GM21360 (cell line): ENCODE measurements at regions not wholly inside any gene's neighbourhood (a gene's known extent, or its start where the extent isn't known, plus 50 kb on each side); places are given as distances from the start of the nearest gene placed in this dataset.

Source experiments
- ATAC-seq: cut with Tn5 transposase; IDR thresholded peaks from one replicate; pipeline ENCODE4 v1.9.1; 2021; ENCODE audit warnings: mild to moderate bottlenecking, moderate library complexity; ENCODE audit not compliant: unreplicated experiment

DNA sequence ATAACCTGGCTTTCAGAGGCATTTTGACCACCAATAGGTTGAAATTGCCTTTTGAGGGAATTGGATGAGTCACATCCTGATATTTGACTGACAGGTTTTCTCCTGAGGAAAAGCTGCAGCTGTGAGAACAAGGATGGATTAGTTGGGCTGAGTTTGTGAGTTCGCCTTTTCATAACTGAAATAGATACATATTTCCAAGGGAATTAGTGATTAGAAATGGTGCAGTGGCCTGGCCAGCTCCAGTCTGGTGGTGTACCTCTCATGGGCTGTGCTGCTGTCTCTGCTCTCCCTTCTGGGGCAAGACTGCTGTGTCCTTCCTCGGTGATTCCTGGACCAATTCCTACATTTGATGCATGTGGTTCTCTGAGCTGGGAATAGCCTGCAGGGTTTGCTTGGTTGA lies 341.3 kb downstream of the TSN start:
- no peak for ATAC-seq

DNA sequence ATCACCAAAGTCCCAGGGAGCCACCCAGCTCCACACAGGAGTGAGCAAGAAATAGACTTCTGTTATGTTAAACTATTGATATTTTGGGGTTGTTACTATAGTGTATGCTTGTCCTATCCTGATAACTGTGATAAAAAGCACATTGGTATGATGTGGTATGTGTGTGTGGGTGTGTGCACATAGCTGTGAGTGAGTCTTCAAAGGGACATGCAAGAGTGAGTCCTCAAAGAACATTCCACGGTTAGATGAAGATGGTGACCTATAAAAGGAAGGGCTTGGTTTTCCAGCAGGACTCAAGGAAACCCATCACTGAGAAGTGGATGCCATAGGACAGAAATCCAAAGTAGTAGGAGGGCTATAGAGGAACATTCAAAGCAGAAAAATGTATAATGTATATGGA lies 342.9 kb downstream of the TSN start:
- no peak for ATAC-seq

DNA sequence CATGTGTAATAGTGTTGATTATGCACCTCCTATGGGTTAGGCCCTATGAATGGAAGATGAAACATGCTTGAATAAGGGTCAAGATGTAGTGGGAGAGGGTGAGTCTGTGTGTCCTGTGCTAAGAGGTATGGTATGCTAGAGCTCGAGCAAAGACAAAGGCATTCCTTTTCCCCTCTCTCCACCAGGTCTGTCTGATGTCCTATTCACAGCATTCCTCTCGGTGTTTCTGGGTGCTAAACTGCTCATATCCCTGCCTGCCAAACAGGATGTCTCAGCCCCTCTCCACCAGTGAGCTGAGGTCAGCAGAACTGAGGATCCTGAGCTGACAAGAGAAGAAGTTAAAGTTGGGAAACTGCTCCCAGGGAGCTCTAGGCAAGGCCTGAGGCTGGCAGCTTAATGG lies 344.9 kb downstream of the TSN start:
- ATAC-seq: no peak

DNA sequence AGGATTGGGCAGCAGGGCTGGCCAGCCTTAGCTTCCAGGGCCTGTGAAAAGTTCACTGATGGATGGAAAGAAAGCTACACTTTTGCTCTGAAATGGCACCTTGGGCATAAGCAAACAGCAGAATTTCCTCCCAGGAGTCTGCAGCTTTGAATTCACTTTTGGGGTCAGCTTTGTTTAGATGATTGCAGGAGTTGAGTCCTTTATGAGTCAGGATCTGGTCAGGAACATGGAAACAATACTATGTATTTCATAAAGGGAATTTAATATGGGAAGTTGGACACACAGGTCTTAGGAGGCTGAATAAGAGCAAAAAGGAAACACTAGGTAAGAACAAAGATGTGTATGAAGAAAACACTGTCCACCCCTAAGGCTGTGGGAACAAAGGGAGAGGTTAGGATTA lies 345.3 kb downstream of the TSN start:
- ATAC-seq: no peak

DNA sequence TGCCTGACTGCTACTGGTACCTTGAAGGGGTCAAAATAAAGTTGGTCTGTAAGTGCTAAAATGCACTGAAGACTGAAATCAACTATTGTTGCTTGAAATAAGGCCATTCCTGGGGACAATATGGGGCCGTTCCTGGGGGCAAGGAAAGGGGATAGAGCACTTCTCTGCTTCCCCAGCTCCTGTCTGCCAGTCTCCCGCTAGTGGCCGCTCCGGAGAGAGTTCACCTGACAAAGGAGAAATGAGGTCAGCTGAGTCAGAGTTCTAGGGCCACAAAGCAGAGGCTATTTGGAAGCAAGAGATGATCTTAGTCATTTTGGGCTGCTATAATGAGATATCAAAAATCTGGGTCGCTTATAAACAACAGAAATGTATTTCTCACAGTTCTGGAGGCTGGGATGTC lies 345.9 kb downstream of the TSN start:
- ATAC-seq: no peak

DNA sequence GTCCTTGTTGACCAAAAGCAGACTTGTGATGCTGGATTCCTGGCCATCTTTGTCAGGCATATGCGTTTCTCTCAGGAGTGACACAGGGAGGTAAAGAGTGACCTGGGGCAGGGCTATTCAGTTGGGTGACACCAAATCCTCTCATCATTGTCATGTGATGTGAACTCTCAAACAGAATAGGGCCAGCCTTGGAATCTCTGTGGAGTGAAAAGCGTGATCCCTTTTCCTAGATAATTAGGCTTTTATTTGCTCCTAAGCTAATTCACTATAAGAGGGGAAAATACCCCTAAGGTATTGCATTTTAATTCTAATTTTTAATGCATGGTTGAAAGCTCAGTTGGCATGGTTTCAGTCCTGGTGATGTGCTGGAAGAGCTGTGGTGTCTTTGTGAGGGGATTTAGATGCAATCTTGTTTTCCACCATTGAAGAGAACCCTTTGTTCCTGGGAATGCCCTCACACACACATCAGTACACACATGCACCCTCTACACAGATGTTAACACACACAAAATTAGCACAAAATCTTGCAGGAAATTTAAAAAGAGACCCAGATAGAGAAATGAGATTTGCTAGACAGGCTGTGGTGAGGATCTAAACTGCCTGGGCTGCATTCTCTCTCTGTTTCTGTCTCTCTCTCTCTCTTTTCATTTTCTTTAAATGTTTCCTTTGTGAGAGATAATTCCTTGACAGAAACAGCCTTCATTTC lies 349.9 kb downstream of the TSN start:
- ATAC-seq: no peak

DNA sequence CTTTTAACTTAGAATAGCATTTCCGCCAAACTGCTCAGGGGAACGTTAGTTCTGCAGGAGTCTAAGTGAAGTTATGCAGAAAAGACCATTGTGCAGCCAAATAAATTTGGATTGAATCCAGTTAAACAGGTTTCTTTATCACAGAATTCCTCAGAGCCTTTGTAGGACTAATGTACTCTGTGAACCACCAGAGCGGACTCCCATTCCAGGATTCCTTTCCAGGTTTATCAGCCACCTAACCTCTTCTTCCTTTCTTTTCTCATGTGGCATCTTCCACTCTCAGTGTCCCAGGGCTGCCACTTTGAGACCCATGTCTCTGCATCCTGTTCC lies 350.4 kb downstream of the TSN start:
- no peak for ATAC-seq

DNA sequence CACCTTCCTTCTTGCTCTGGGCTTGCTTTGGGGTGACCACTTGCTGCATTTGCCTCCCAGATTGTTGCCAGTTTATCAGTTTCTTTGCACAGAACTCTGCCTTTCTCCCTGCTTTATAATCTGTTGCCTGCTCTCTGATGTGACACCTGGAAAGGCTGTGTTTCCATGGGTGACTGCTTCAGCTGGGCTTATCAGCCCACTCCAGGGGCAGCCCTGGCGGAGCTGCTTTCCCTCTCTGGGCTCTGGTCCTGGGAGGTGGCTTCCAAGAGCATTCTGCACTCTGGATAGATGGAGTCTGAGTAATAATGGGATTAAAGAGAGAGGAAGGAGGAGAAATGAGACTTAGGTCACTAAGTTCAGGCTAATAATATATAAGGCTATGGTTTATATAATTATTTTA lies 352.7 kb downstream of the TSN start:
- no peak for ATAC-seq

DNA sequence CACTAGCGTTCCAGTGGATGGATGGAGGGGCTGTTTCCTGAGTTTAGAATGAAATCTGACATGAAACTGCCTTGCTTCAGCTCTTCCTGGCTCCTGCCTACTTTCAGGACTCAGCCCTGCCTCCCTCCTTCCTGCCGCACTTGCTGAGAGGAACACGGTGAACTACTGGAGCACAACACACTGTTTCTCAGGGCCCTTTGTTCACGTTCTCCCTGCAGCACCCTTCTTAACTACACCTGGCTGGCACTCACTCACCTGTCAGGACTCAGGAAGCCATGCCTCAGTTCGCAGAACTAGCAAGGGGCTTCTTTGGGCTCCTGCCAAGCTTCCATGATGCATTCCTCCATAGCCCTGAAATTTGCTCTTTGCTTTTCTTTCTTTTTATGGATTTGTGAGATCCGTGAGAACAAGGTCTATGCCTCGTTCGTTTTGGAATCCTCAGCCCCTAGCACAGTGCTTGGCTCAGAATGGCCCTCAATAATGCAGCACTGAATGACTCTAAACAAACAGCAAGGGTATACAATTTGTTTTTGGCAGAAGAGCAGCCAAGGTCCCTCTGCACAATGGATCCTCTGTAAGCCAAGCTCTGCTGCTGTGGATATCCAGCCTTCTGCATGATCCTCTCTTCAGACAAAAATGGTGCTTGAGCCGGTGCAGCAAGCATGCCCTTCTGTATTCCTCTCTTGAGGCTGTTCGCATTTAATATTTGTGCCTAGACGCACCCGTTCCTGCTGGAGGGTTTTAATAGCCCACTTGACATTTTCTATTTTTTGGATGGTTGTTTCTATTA lies 357.0 kb downstream of the TSN start:
- no peak for ATAC-seq

DNA sequence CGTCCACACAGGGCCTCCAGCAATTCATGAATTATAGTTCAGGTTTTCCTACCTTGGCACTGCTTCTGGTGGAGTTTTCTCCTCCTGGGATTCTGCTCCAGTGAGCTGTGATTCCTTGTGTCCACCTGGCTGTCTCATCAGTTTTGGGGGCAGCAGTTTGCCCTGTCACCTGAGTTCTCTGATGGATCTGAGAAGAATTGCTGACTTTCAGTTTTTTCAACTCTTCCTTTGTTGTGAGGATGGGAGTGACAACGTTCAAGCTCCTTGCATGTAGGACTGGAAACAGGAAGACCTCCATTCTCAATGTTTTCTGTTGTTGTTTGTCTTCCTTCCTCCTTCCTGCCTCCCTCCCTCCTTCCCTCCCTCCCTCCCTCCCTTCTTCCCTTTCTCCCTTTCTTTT lies 359.0 kb downstream of the TSN start:
- no peak for ATAC-seq

DNA sequence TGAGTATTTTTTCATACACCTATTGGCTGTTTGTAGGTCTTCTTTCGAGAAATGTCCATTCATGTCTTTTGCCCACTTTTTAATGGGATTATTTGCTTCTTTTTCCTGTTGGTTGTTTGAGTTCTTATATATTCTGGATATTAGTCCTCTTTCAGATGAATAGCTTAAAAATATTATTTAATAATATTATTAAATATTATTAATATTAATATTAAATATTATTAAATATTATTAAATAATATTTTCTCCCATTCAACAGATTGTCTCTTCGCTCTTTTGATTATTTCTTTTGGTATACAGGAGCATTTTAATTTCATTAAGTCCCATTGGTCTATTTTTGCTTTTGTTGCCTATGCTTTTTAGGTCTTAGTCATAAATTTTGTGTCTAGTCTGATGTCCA lies 361.9 kb downstream of the TSN start:
- no peak for ATAC-seq

DNA sequence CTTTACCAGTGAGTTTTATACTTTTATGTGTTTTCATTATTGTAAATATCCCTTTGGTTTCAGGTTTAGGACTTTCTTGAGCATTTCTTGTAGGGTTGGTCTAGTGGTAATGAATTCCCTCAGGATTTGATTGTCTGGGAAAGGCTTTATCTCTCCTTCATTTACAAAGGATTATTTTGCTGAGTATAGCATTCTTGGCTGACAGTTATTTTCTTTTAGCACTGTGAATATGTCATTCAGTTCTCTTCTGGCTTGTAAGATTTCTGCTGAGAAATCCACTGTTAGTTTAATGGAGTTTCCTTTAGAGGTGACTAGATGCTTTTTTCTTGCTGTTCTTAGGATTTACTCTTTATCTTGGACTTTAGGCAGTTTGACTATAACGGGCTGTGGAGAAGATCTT lies 373.9 kb downstream of the TSN start:
- no peak for ATAC-seq

DNA sequence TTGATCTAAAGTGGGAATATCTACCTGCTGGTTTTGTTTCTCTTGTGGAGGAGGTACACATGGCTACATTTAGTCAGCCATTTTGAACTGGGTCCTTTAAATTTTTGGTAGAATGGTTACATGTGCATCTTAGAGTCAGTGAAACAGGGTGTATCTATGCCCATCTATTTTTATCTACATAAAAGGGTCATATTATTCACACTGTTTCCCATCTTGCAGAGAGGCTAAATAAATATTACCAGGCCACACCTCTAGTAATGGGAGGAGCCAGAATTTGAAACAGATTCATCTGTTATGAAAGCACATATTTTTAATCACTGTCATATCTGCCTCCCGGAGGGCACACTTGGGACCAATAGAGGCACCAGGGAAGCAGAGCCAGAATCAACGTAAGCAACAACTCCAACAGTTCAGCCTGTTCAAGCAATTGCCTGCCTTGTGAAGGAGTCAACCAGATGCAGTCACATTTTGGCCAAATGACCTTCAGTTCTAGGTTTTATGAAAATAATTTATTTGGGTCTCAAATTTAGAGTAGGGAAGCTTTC lies 376.8 kb downstream of the TSN start:
- ATAC-seq: no peak

DNA sequence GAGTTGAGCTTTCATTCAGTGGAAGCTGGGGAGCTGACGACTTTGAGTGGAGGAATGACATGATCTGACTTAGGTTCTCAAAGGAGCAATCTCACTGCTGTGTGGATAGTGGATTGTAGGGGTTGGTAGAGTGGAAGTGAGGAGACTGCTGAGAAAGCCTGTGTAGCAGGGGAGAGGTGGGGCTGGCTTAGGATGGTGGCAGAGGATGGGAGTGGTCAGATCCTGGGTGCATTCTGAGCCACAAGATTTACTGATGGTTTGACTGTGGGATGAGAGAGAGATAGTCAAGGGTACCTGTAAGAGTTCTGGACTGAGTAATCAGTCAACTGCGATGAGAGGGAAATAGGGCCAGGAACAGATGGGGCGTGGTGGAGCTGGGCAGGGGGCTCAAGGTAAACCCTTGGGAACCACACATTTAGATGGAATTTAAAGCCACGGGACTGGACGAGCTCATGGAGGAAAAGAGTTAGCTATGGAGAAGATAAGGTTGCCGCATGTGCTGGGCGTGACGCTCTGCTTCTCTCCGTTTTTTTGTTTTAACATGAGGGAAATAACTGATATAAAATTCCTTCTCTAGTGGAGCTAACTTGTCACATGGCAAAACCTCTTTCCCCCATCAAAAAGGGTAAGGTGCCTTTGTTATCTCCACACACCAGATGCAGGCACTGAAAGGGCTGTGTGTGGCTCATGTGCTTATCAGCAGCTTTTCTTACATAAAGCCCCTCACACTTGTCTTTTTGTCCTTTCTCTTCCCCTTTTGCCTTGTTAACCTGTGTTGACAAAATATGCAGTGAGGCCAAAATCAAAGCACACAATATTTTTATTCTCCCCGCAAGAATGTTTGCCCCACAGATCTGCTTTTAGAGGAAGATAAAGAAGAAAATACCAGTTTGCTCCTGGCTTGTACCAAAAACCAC lies 379.8 kb downstream of the TSN start:
- no peak for ATAC-seq

DNA sequence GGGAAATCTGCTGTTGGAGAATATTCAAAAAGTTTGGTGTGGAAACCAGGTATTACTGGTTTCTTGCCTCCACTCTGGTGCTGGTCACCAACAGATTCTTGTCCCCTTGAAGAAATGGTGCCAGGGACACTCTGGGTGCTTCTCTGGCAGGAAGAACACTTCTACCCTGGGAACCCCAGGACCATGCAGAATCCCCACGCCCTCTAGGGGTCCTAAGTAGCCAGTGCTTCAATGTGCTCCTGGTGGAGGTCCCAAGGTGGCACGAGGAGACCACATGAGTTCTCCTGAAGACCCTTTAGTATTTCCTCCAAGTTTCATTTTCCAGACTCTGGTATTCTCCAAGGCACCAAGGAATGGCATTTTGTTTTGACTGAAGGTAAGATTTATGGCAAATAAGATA lies 380.6 kb downstream of the TSN start:
- ATAC-seq: no peak

DNA sequence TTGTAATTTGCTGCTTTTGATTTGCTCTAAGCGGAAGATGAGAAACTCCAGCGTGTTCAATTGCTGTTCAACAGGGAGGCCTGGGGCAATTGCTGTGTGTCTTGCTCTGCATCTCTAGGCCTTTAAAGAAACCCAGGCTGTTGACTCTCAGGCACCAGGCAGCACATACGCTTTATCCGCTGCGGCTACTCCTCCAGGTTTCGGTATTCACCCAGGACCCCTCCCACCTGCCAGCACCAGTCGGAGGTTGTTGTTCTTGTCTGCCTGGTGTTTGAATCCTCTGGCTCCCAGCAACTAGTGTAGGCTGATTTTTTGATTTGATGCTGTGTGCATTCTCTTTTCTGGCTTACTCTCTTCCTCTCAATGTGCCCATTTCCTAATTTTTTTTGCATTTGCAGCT lies 383.1 kb downstream of the TSN start:
- no peak for ATAC-seq

DNA sequence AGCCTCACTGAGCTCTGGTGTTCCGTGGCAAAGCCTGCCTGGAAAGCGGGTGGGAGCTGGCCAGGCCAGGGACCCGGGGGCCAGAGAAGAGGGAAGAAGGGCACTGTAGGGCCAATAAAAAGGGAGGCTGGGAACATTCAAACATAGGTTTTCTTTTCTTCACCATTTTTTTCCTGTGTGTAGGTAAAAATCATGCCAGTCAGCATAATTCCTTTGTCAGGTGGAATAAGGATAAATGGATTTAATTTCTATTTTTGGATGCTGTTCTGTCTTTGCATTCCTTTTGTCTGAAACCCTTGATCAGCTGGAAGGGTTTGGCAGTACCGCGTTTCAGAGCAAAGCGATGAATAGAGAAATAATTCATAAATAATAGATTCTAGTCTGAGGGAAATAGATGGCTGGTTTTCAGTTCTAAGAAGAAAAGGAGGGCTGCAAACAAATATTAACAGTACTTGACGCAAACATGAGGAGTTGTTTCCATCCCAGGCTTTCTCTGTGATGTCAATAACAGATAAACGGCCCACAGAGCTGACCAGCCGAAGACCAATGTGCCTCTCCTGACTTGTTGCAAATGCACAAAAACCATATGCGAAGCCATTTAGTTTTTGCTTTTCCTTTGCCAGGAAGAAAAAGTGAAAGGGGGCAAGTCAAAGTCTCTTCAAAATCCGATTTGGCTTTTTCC lies 384.4 kb downstream of the TSN start:
- ATAC-seq: no peak

DNA sequence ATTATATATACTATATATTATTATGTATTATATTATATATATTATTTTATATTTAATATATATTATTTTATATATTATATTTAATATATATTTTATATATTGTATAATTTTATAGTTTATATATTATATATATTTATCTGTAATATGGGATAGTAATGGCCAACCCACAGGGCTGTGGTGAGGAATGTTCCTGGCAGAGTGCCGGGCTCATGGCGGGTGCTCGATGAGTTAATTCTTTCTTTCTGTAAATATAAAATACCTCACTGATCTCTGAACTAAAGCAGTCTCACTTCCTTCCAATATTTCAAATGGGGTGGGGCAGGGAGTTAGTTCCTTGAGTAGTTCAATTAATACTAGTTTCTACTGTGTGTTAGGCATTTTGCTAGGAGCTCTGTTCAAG lies 389.4 kb downstream of the TSN start:
- ATAC-seq: no peak

DNA sequence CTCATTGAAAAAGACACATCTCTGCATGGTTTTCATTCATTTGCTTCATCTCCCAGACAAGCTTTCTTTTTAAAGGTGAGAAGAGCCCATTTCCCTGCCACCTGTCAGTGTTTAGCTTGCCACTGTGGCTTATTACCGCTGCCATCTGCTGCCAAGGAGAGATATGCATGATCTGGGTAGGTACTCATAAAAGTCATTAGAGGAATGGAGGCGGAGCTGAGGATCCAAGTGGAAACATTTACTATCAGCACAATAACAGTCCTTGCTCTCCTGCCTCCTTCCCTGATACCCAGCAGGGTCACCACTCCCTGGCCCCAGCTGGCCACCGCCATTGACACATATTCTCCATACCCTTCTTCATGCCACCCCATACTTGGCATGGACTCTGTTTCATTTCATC lies 390.4 kb downstream of the TSN start:
- ATAC-seq: no peak

DNA sequence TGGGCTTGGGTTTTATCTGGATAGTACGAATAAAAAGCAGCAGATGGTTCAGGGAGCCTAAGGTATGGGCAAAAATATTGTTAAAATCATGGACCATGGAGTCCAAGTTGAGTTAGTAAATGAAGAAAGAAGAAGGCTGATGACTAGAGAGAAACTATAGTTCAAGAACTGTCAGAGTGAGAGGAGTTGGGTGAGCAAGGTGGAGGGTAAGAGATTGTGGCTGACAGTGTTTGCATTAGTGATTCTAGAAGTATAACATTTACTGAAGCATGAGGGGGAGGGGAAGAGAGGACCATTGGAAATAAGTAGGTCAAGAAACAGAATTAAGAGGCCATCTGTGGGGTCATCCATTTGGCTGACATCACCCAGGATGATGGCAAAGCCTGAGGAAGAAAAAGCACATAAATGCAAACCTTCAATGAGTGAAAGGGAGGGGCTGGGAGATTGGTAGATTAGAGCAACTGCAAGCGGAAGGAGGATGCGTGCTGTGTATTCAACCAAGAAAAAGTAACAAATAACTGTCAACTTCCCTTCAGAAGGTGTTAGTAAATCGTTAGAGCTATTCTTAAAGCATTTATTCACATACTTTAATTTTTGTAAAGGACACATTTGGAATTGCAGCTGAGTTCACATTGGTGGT lies 392.8 kb downstream of the TSN start:
- no peak for ATAC-seq
